Upper lobe of left lung (tissue), 6 donors: ENCODE measurements at regions not wholly inside any gene's neighbourhood (a gene's known extent, or its start where the extent isn't known, plus 50 kb on each side); places are given as distances from the start of the nearest gene placed in this dataset.

Experiments used
- ATAC-seq, 2 donors: fragments of 200-7000 bp; cut with Tn5 transposase; one replicate each; pipeline ENCODE4 v1.9.1; 2022; ENCODE audit warnings: mild to moderate bottlenecking in 2 of 2, moderate library complexity in 2 of 2; ENCODE audit not compliant: low FRiP score in 2 of 2
- DNase-seq, 2 donors: peaks; one replicate each; pipeline ENCODE4 v3.0.0-alpha.2; 2019 to 2020
- H3K27ac ChIP-seq, 4 donors: fragments of 200-600 bp; sonication (generic); one replicate each; pipeline ENCODE4 v1.5.1; 2016 to 2019
- H3K27me3 ChIP-seq, 4 donors: fragments of 200-600 bp; sonication (generic); one replicate each; pipeline ENCODE4 v1.5.1; 2017 to 2019
- H3K36me3 ChIP-seq, 4 donors: fragments of 200-600 bp; sonication (generic); one replicate each; pipeline ENCODE4 v1.5.1; 2016 to 2019
- H3K4me1 ChIP-seq, 4 donors: fragments of 200-600 bp; sonication (generic); one replicate each; pipeline ENCODE4 v1.5.1; 2018 to 2019
- H3K4me3 ChIP-seq, 4 donors: fragments of 200-600 bp; sonication (generic); one replicate each; pipeline ENCODE4 v1.5.1; 2017 to 2019; ENCODE audit warnings: mild to moderate bottlenecking in 2 of 4, moderate library complexity in 1 of 4
- H3K9me3 ChIP-seq, 4 donors: fragments of 200-600 bp; sonication (generic); one replicate each; pipeline ENCODE4 v1.5.1; 2018 to 2019
- EP300 ChIP-seq, 4 donors: sonication (generic); formaldehyde crosslinking; IDR thresholded peaks; one replicate each; pipeline ENCODE4 v1.5.1; 2017; ENCODE audit warnings: antibody characterized with exemption in 4 of 4, control low read depth in 2 of 4
- POLR2A ChIP-seq, 4 donors: fragments of 450-650 bp; IDR thresholded peaks; one replicate each; pipeline ENCODE4 v1.5.1; 2016 to 2017; ENCODE audit warnings: antibody characterized with exemption in 4 of 4, mild to moderate bottlenecking in 2 of 4
- POLR2AphosphoS5 ChIP-seq, 2 donors: sonication (generic); formaldehyde crosslinking; IDR thresholded peaks; one replicate each; pipeline ENCODE4 v1.5.1; 2017; ENCODE audit warnings: antibody characterized with exemption in 2 of 2
- WGBS, 2 donors: methylation state at CpG; one replicate each; pipeline ENCODE4 v1.1.5; 2017 to 2018; 5-methylcytosine and 5-hydroxymethylcytosine counted together
- TF ChIP-seq, protein P1 (sequence below), 6 experiments: fragments of 450-650 bp in 4 of 6; fragments of 200-600 bp in 2 of 6; sonication (generic) in 2 of 6; IDR thresholded peaks; one replicate each; pipeline ENCODE4 v1.5.1; 2016 to 2019; ENCODE audit warnings: antibody characterized with exemption in 6 of 6
- donor health status: DM: no; HTN: no; CAD: no; lungs with moderate emphysema.
- donor health status: DM: no; HTN: yes; CAD: no; lungs with severe emphysema.

DNA sequence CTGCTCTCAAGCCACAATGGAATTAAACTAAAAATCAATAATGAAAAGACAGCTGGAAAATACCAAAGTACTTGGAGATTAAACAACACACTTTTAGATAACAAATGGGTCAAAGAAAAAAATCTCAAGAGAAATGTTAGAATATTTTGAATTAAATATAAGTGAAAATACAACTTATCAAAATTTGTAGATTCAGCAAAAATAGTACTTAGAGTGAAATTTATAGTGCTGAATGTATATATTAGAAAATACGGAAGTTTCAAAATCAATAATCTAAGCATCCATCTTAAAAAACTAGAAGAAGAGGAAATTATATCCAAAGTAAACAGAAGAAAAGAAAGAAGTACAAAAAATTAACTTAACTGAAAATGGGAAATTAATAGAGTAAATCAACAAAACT is 179.2 kb upstream of the CDH11 start:
- no peak overlapping the region for H3K4me3 ChIP-seq
- ATAC-seq = no peak
- no peaks in the 10 kb centered on the region for H3K36me3 ChIP-seq
- WGBS, 2 donors = 88 to 100% methylated on average over 1 of the region's 1 CpG
- H3K27ac ChIP-seq = no peak overlapping the region
- no peak for DNase-seq
- no peaks in the 10 kb centered on the region for H3K4me1 ChIP-seq
- no peaks in the 10 kb centered on the region for H3K27me3 ChIP-seq
- H3K9me3 ChIP-seq = no peaks in the 10 kb centered on the region
- no peak for TF ChIP-seq EP300 (IDR thresholded peaks at IDR 0.05)
- TF ChIP-seq POLR2AphosphoS5 (IDR thresholded peaks at IDR 0.05) = no peak
- TF ChIP-seq POLR2A (IDR thresholded peaks at IDR 0.05) = no peak

DNA sequence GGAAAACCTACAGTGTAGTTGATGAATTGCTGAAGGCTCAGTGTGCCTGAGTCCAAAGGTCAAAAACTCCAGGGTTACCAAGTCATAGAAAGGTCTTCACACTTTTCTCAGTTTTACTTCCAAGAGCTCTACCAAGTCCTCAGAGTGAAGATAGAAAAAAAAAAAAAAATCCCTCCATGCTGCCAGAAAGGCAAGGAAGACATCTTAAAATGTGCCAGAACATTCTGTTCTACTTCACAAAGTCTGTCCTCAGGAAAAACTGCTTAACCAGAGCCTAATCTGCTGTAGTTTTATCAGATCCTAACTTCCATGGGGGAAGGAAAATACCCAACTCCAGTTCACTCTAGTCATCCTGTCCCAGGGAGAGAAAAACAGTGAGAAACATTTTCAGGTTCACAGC is 175.6 kb upstream of the CDH11 start:
- ATAC-seq = peak in 1 of 2 donors; percentile 8
- H3K4me3 ChIP-seq = no peak overlapping the region

DNA sequence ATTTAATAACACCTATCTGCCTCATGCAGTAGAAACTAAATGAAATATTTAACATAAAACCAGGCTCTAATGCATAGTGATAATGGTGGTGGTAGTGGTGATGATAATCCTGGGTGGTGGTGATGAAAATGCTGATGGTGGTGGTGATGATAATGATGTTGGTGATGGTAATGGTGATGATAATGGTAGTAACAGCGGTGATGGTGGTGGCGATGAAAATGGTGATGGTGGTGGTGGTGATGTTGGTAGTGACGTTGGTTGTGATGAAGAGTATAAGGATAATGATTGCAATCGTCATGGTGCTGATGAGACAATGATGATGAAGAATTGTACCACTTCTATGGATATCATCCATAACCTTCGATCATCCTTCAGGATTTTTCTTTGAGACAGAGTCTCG is 173.7 kb upstream of the CDH11 start:
- Histone ChIP-seq H3K36me3 (no peaks in the 10 kb centered on the region), H3K27ac (no peak overlapping the region), H3K9me3 (no peaks in the 10 kb centered on the region), H3K27me3 (no peaks in the 10 kb centered on the region), H3K4me3 (no peak overlapping the region), H3K4me1 (no peaks in the 10 kb centered on the region)
- no peak for DNase-seq
- no peak for ATAC-seq
- 94% methylated on average over 6 of the region's 6 CpGs for WGBS, 2 donors
- TF ChIP-seq, protein P1, sequence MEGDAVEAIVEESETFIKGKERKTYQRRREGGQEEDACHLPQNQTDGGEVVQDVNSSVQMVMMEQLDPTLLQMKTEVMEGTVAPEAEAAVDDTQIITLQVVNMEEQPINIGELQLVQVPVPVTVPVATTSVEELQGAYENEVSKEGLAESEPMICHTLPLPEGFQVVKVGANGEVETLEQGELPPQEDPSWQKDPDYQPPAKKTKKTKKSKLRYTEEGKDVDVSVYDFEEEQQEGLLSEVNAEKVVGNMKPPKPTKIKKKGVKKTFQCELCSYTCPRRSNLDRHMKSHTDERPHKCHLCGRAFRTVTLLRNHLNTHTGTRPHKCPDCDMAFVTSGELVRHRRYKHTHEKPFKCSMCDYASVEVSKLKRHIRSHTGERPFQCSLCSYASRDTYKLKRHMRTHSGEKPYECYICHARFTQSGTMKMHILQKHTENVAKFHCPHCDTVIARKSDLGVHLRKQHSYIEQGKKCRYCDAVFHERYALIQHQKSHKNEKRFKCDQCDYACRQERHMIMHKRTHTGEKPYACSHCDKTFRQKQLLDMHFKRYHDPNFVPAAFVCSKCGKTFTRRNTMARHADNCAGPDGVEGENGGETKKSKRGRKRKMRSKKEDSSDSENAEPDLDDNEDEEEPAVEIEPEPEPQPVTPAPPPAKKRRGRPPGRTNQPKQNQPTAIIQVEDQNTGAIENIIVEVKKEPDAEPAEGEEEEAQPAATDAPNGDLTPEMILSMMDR (IDR thresholded peaks at IDR 0.05) = no peak
- TF ChIP-seq POLR2AphosphoS5 (IDR thresholded peaks at IDR 0.05) (no peak), EP300 (IDR thresholded peaks at IDR 0.05) (no peak), POLR2A (IDR thresholded peaks at IDR 0.05) (no peak)

More for the DNA sequence above, 175.6 kb upstream of the CDH11 start:
- no peak for TF ChIP-seq POLR2A (IDR thresholded peaks at IDR 0.05)
- no peak for TF ChIP-seq POLR2AphosphoS5 (IDR thresholded peaks at IDR 0.05)
- TF ChIP-seq, protein P1 (IDR thresholded peaks at IDR 0.05) = no peak
- no peak for TF ChIP-seq EP300 (IDR thresholded peaks at IDR 0.05)
- H3K4me1 ChIP-seq = no peaks in the 10 kb centered on the region
- DNase-seq = no peak
- H3K27ac ChIP-seq = peak overlapping the region in 1 of 4 donors; percentile 4
- no peaks in the 10 kb centered on the region for H3K27me3 ChIP-seq
- H3K9me3 ChIP-seq = no peaks in the 10 kb centered on the region
- no peaks in the 10 kb centered on the region for H3K36me3 ChIP-seq

DNA sequence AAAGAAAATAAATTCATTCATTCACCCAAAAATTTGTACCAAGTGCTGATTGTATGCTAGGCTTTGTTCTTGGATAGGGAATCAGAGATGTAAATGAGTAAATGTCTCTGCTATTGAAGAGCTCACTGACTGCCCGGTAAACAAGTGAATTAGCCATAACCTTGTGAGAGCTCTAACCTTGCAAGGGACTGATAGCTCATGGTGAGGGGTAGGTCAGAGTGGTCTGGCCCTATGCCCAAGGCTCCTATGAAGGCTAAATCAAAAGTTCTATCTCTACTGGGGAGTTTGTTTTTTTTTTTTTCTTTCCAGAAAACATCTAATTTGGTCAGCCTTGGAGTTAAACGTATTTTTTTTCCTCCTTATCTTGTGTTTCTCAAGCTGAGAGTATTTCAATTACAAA is 172.8 kb upstream of the CDH11 start:
- H3K9me3 ChIP-seq = no peaks in the 10 kb centered on the region
- H3K4me1 ChIP-seq = no peaks in the 10 kb centered on the region
- WGBS, 2 donors = 82 to 95% methylated on average over 2 of the region's 2 CpGs
- H3K4me3 ChIP-seq = no peak overlapping the region
- H3K27me3 ChIP-seq = no peaks in the 10 kb centered on the region
- no peak for DNase-seq
- H3K27ac ChIP-seq = no peak overlapping the region
- no peak for ATAC-seq
- TF ChIP-seq EP300 (IDR thresholded peaks at IDR 0.05) = no peak
- no peaks in the 10 kb centered on the region for H3K36me3 ChIP-seq

DNA sequence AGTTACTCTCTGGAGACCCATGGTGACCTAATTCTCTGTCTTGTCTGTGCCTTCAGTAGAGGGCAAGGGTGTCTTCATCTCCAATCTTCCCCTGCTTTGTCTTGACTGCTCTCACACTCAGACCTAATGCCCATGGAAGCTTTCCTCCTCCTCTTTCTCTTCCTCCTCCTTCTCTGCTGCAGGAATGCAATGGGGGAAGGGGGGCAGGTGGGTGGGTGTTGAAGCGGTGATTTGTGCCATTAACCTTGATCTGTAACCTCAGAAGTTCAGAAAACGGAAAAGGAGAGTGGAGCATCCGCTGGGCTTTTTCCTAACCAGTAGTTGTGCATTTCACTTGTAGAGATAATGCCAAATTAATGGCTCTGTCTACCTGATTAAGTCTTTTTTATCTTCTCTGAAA is 172.3 kb upstream of the CDH11 start:
- Histone ChIP-seq H3K27ac (no peak overlapping the region), H3K36me3 (no peaks in the 10 kb centered on the region), H3K4me1 (no peaks in the 10 kb centered on the region), H3K27me3 (no peaks in the 10 kb centered on the region), H3K9me3 (no peaks in the 10 kb centered on the region), H3K4me3 (no peak overlapping the region)
- DNase-seq = no peak
- WGBS, 2 donors = 76 to 82% methylated on average over 3 of the region's 3 CpGs
- no peak for TF ChIP-seq POLR2AphosphoS5 (IDR thresholded peaks at IDR 0.05)
- no peak for TF ChIP-seq POLR2A (IDR thresholded peaks at IDR 0.05)
- TF ChIP-seq, protein P1 (IDR thresholded peaks at IDR 0.05) = no peak
- no peak for TF ChIP-seq EP300 (IDR thresholded peaks at IDR 0.05)
- no peak for ATAC-seq

DNA sequence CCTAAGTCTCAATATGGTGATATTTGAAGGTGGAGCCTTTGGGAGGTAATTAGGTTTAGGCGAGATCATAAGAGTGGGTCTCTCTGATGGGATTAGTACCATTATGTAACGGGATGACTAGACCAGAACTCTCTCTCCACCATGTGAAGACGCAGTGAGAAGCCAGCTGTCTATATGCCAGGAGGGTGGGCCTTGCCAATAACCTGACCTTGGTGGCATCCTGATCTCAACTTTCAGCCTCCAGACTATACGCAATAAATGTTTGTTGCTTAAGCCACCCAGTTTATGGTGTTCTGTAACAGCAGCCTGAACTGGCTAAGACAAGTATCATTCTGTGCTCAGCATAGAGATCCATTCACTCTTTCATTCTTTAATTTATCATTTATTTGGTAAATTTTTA is 167.2 kb upstream of the CDH11 start:
- Histone ChIP-seq H3K4me1 (no peaks in the 10 kb centered on the region), H3K27ac (no peak overlapping the region), H3K27me3 (no peaks in the 10 kb centered on the region), H3K4me3 (no peak overlapping the region), H3K9me3 (no peaks in the 10 kb centered on the region), H3K36me3 (no peaks in the 10 kb centered on the region)
- TF ChIP-seq EP300 (IDR thresholded peaks at IDR 0.05) (no peak), POLR2A (IDR thresholded peaks at IDR 0.05) (no peak), POLR2AphosphoS5 (IDR thresholded peaks at IDR 0.05) (no peak)
- TF ChIP-seq, protein P1 (IDR thresholded peaks at IDR 0.05) = no peak
- no peak for ATAC-seq
- DNase-seq = no peak
- WGBS, 2 donors = 55 to 78% methylated on average over 4 of the region's 4 CpGs
